HG03354 (cell line): ENCODE measurements at regions not wholly inside any gene's neighbourhood (a gene's known extent, or its start where the extent isn't known, plus 50 kb on each side); places are given as distances from the start of the nearest gene placed in this dataset.

Source experiments
- ATAC-seq: cut with Tn5 transposase; IDR thresholded peaks from one replicate; pipeline ENCODE4 v1.9.1; 2021; ENCODE audit warnings: mild to moderate bottlenecking; ENCODE audit not compliant: unreplicated experiment, poor library complexity, severe bottlenecking

- ATAC-seq: no peak
Observed at GRCh38 chr2:71830497-71831192, 317.0 kb downstream of the CYP26B1 start.

DNA sequence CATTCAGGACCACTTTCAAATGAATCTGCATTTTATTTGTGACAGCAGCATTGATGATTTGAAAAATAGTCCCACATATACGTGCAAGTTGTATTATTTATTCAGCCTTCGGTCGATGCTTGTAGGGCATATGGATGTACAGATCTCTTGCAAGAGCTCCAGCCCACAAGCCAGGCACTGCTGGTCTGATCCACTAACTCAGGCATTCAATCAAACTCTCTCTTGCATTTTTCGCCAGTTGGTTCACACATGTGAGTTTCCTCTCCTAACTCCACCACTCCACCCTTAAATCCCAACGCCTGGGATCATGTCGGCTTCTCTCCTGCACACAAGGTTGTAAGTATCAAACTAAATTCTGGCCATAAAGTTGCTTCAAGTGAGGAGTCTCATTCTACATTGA is 318.7 kb downstream of the CYP26B1 start:
- ATAC-seq: no peak

- no peak for ATAC-seq
Observed at GRCh38 chr2:71827973-71828372, 319.7 kb downstream of the CYP26B1 start.

GRCh38 chr2:71827524-71827901 is 320.1 kb downstream of the CYP26B1 start:
- ATAC-seq: no peak

DNA sequence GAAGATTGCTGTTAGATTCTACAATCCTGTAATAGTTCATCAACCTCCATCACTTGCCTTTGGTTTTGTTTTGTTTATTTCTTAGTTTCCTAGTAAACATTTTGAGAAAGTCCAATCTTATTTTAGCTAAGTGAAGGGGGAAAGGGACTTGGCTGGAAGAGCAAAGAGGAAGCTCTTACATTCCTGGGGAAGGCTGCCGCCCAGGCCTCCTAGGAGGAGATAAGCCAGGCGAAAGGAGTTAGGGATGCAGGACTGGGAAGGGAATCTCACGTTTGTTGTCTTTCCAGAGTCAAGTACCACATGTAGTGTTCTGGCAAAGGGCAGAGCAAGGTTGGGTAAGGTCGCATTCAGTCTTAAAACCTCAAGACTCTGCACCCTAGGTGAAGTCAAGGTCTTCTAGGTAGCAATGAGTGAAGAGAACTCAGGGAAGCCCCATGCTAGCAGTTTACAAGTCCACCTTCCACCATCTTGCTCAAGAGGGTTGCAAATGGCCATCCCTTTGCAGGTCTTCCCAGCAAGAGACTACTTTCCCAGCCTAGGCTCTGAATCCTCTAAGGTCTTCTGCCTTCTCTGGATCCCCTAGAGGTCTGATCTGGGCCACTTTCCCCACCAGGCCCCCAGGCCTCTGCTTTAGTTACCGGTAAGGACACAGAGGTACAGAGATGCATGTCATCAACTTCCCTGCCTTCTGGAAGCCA is 320.7 kb downstream of the CYP26B1 start:
- no peak for ATAC-seq

DNA sequence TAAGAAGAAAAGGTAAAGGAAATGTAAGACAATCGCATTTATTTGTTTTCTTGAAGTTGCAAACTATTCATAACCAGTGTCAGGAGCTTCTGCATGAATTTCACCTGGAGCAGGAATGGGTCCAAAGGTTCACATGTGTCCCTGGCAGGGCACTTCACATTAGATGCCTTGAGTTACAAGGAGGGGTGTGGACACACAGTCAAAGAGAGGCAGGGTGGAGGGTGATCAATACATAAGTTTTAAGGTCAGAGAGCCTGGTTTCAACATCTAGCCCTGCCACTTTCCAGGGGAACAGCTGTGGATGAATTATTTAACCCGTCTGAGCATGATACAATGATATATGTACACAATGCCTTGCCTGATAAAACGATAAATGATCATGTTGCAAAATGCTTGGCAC is 321.4 kb downstream of the CYP26B1 start:
- ATAC-seq: no peak

DNA sequence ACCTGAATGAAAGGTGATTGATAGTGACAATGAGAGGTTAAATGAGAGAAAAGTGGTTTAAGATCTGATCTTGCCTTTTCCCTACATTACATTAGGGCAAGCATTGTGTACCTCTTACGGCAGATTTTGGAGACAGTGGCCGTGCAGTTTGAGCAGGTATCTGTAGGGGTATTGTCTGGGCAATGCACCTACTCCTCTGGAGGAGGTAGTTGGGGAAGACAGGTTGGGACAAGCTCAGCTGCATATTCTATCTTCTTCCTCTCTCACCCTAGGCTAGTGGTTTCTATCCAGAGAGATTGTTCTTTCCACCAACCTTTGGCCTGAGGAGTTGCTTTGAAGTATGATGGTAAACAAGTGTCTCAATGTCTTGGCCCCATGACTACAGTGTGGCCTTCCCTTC is 323.2 kb downstream of the CYP26B1 start:
- no peak for ATAC-seq

- no peak for ATAC-seq
Observed at GRCh38 chr2:71823526-71823925, 324.1 kb downstream of the CYP26B1 start.

DNA sequence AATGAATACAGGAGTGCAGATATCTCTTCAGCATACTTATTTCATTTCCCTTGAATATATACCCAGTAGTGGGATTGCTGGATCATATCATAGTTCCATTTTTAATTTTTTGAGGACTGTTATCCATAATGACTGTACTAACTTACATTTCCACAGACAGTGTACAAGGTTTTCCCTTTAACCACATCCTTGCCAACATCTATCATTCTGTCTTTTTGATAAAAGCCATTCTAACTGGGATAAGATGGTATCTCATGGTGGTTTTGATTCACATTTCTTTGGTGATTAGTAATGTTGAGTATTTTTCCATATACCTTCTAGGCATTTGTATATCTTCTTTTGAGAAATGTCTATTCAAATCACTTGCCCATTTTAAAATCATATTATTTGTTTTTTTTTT is 325.2 kb downstream of the CYP26B1 start:
- ATAC-seq: no peak

DNA sequence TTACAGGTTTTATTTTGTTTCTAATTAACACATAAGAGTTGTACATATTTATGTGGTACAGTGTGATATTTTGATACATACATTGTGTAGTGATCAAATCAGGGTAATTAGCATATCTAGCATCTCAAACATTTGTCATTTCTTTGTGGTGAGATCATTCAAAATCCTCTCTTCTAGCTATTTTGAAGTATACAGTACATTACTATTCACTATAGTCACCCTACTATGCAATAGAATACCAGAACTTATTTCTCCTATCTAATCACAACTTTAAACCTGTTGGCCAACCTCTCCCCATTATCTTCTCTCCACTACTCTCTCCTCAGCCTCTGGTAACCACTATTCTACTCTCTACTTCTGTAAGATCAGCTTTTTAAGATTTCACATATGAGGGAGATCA is 325.8 kb downstream of the CYP26B1 start:
- ATAC-seq: no peak

DNA sequence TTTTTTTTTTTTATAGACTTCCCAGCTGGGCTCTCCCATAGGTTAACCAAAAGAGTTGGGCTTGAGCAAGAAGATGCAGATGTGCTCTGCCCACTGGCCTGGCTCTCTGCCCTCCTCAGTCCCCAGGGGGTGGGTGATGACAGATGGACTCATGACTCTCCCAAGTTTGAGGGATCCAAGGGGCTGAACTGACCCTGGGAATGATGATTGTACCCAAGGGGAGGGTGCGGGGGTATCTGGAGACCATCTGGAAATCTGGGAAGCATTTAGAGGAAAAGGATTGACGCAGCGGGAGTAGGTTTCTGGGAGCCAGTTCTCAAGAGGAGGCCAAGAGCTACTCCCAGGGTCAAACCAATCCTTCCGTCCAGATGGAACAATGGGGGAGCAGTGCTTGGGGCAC is 330.8 kb downstream of the CYP26B1 start:
- no peak for ATAC-seq

DNA sequence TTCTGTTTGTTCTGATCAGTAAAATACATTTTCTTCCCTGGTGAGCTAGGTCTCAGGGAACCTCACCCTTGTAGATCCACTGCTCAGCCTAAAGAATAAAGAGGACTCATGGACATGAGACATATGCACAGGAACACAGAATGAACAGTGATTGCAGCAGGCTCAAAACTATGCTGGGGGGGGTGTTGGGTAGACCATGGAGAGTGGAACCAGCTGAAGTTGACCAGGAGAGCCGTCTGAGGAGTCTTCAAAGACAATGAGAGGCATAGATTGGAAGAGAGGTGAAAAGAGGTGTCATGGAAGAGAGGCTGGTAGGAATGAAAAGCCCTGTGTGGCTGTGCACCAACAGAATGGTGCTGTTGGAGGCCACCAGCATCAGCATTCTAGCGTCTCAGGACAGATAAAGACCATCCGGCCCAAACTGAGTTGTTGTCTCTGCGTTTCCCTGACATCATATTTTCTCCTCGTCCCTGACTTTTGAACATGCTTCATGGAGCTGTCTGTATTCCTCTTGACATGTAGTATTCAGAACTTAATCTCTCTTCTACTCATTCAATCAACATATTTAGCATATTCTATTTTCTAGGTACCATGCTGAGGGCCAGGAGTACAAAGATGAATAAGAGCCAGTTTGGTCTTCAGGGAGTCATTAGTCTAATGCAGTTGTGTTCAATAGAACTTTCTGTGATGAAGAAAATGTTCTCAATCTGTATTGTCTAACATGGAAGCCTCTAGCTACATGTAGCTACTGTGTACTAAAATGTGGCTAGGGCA is 331.8 kb downstream of the CYP26B1 start:
- no peak for ATAC-seq

DNA sequence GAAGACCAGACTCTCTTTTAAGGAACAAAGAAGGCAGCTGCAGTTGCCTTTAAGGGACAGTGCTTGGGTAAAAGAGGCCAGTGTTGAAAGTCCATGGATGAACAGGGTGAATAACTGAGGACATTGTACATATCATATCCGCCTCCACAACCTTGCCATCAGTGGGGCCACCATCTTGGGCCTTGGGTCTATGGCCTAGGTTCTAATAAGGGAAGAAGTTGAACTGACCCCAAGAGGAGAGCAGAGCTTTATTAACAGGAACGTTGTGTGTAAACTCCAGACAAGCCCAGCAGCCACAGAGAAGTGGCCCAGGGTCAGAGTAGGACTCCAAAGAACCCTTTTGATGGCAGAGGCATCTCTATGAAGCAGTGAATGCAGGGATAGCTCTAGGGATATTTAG is 332.8 kb downstream of the CYP26B1 start:
- ATAC-seq: no peak

DNA sequence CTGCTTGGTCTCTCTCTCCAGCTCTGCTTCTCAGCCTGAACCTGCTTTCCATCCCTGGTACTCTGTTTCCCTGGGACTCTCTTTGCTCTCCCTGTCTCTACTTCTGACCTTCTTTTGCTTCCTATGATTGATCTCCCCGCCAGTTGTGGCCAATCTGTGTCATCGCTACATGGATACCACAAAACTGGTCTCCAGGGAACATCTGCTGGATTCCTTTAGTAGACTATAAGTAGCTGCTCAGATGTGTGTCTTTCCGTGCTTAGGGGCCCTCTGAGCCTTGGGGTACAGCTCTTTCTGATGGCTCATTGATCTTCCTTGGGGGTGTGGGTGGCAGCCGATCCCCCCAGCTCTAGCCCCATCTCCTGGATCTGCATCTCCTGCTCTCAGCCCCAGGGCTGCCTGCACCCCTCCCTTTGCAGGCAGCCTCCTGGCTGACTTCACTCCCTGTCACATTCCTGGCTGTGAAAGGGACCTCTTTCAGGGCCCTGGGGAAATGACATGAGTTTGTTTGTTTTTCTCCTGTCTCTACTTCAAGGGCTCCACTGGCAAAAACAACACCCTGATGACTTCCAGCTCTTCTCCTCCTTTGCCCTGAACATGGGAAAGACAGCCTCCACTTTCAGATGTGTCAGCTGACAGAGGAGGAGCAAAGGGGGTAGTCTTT is 333.7 kb downstream of the CYP26B1 start:
- no peak for ATAC-seq

GRCh38 chr2:71813315-71813714 is 334.3 kb downstream of the CYP26B1 start:
- ATAC-seq: no peak

GRCh38 chr2:71812736-71813135 is 334.9 kb downstream of the CYP26B1 start:
- ATAC-seq: no peak

- ATAC-seq: no peak
Observed at GRCh38 chr2:71811726-71812125, 335.9 kb downstream of the CYP26B1 start.

GRCh38 chr2:71811157-71811556 is 336.5 kb downstream of the CYP26B1 start:
- no peak for ATAC-seq

DNA sequence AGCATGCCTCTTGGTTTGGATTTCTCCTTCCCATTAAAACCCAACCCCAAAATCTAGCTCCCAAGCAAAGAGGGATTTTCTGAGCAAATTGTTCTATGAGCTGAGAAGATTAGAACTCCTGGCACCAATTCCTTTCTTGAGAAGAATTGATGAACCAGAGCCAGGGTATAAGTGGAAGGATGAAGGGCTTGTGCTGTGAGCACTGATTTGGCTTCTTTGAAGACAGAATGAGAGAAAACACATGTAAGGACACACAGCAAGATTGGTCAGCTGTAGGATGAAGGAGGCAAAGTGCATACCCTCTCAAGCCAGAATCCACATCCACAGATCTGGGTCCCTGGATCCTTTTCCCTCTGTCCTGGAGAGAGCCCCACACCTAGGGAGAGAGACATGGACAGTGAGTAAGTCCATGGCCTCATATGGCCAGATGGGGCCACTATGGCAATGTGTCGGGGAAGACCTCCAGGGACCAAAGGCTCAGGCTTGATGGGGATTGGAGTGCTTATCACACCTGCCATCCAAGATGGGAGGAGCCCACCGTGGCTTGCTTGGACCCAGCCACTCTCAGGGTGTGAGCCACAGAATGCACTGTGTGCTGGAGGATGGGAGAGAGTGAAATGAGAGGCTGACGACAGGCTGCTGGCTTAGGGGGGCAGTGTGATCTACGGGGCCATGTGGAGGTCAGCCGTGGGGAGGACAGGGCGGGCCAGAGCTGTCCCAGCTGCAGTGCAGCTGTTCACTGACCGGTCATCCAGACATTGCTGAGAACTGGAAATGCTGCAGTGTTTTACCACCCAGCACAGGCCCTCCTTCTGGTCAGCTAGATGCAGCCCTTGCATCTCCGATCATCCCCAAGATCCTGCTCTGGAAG is 339.8 kb downstream of the CYP26B1 start:
- no peak for ATAC-seq
